Endothelial cell of umbilical vein (primary cell): ENCODE measurements at regions not wholly inside any gene's neighbourhood (a gene's known extent, or its start where the extent isn't known, plus 50 kb on each side); places are given as distances from the start of the nearest gene placed in this dataset.

Experiments
- BruUV-seq: library from RNA; stranded (reverse); fragments of 400-500 nt; replicated peaks from 2 replicates; lab custom pipeline; 2021; lab: Mats Ljungman, UMichigan
- CTCF ChIA-PET: fragments of 300-600, 350-600 bp; sonication (Branson Sonifier 250); formaldehyde crosslinking; loops from one replicate; lab custom pipeline; 2021; ENCODE audit warnings: antibody characterized with exemption, inconsistent platforms; lab: Charles Lee
- POLR2A ChIA-PET: fragments of 300-600, 350-600 bp; sonication (Branson Sonifier 250); formaldehyde crosslinking; loops from one replicate; lab custom pipeline; 2021; ENCODE audit warnings: antibody characterized with exemption, inconsistent platforms; lab: Charles Lee
- DNase-seq: peaks from one replicate; pipeline ENCODE4 v3.0.0-alpha.2; 2011; ENCODE audit warnings: low read depth, low spot score
- FAIRE-seq: peaks from 2 replicates; lab custom pipeline; 2011; peaks lifted over from hg19 to GRCh38; lab: Jason Lieb, UNC
- H2AFZ ChIP-seq: 2 replicates; pipeline ENCODE4 v1.6.0; 2012; ENCODE audit warnings: low read depth, low read length, control low read depth, inconsistent platforms
- H3K27ac ChIP-seq: 2 replicates; pipeline ENCODE4 v1.5.1; 2011; ENCODE audit warnings: low read depth, mild to moderate bottlenecking, control low read depth, low read length, moderate library complexity; ENCODE audit not compliant: insufficient read depth
- H3K27me3 ChIP-seq, 2 experiments: 2 replicates each; pipeline versions ENCODE4 v1.6.0 to v1.6.1; 2011; ENCODE audit warnings: low read length in 2 of 2, mixed read lengths in 1 of 2; ENCODE audit not compliant: control insufficient read depth in 2 of 2, insufficient read depth in 2 of 2
- H3K36me3 ChIP-seq, 2 experiments: 2 replicates in 1 of 2; 3 replicates in 1 of 2; pipeline ENCODE4 v1.5.1; 2011; ENCODE audit warnings: low read length in 2 of 2, mild to moderate bottlenecking in 1 of 2, moderate library complexity in 1 of 2; ENCODE audit not compliant: control insufficient read depth in 2 of 2, insufficient read depth in 2 of 2; ENCODE audit errors: extremely low read depth in 1 of 2
- H3K4me1 ChIP-seq: 3 replicates; pipeline ENCODE4 v1.5.1; 2011; ENCODE audit warnings: mild to moderate bottlenecking, low read length; ENCODE audit not compliant: control insufficient read depth, insufficient read depth; ENCODE audit errors: extremely low read depth
- H3K4me2 ChIP-seq: 2 replicates; pipeline ENCODE4 v1.6.1; 2011; ENCODE audit warnings: low read length, control low read depth, mixed read lengths; ENCODE audit not compliant: insufficient read depth
- H3K4me3 ChIP-seq, 3 experiments: fragments of 200-600 bp in 1 of 3; sonication (generic), shearing (Covaris generic) in 1 of 3; replicated peaks in 1 of 3; 2 replicates each; pipeline ENCODE4 v1.5.1; 2011 to 2016; ENCODE audit warnings: control low read depth in 3 of 3, low read length in 3 of 3, mild to moderate bottlenecking in 2 of 3, inconsistent platforms in 1 of 3, low read depth in 1 of 3, moderate library complexity in 1 of 3; ENCODE audit not compliant: insufficient read depth in 1 of 3
- H3K79me2 ChIP-seq: 2 replicates; pipeline ENCODE4 v1.6.0; 2012; ENCODE audit warnings: low read length, inconsistent platforms; ENCODE audit not compliant: control insufficient read depth, insufficient read depth
- H3K9ac ChIP-seq: replicated peaks from 2 replicates; pipeline ENCODE3; 2011; ENCODE audit warnings: low read length, control low read depth; ENCODE audit not compliant: insufficient read depth; ENCODE audit errors: extremely low read depth
- H3K9me1 ChIP-seq: replicated peaks from 3 replicates; pipeline ENCODE4 v1.6.0; 2011; ENCODE audit warnings: mild to moderate bottlenecking, low read length; ENCODE audit not compliant: control insufficient read depth, insufficient read depth; ENCODE audit errors: extremely low read depth
- H3K9me3 ChIP-seq: replicated peaks from 2 replicates; pipeline ENCODE4 v1.5.1; 2012; ENCODE audit warnings: low read length, inconsistent platforms; ENCODE audit not compliant: control insufficient read depth, insufficient read depth
- H4K20me1 ChIP-seq: replicated peaks from 2 replicates; pipeline ENCODE3; 2011; ENCODE audit warnings: mild to moderate bottlenecking, low read length; ENCODE audit not compliant: control insufficient read depth, insufficient read depth; ENCODE audit errors: extremely low read depth
- CTCF ChIP-seq, 2 donors: IDR thresholded peaks; 1 replicate in 1 of 2; 2 replicates in 1 of 2; pipeline ENCODE4 v1.5.1; 2011; ENCODE audit warnings: low read length in 2 of 2, mild to moderate bottlenecking in 2 of 2, moderate library complexity in 2 of 2, control low read depth in 1 of 2, inconsistent platforms in 1 of 2, low read depth in 1 of 2; ENCODE audit not compliant: insufficient read depth in 1 of 2; ENCODE audit errors: extremely low read depth in 1 of 2
- EZH2 ChIP-seq: IDR thresholded peaks from 2 replicates; pipeline ENCODE4 v1.6.1; 2012; ENCODE audit warnings: borderline replicate concordance, low read depth, mild to moderate bottlenecking, moderate library complexity, low read length, inconsistent platforms; ENCODE audit not compliant: severe bottlenecking
- FOS ChIP-seq: IDR thresholded peaks from 2 replicates; pipeline ENCODE4 v1.6.1; 2011; ENCODE audit warnings: mild to moderate bottlenecking, low read length, moderate library complexity, borderline replicate concordance; ENCODE audit not compliant: insufficient read depth
- GATA2 ChIP-seq: IDR thresholded peaks from 2 replicates; pipeline ENCODE4 v1.7.0; 2011; ENCODE audit warnings: low read depth, mild to moderate bottlenecking, moderate library complexity, mixed read lengths, low read length; ENCODE audit not compliant: insufficient read length, insufficient read depth
- JUN ChIP-seq: IDR thresholded peaks from 2 replicates; pipeline ENCODE4 v1.6.1; 2011; ENCODE audit warnings: borderline replicate concordance, low read depth; ENCODE audit not compliant: insufficient read length, insufficient read depth
- MAX ChIP-seq: IDR thresholded peaks from 2 replicates; pipeline ENCODE4 v1.6.1; 2011; ENCODE audit not compliant: insufficient read depth, insufficient read length
- MYC ChIP-seq: IDR thresholded peaks from one replicate; pipeline ENCODE4 v1.6.1; 2011; ENCODE audit warnings: mild to moderate bottlenecking, low read depth, low read length
- POLR2A ChIP-seq: IDR thresholded peaks from 2 replicates; pipeline ENCODE4 v1.6.1; 2012; ENCODE audit warnings: low read depth, mild to moderate bottlenecking, control low read depth, low read length
- POLR2AphosphoS5 ChIP-seq: IDR thresholded peaks from 2 replicates; pipeline ENCODE4 v1.6.1; 2012; ENCODE audit warnings: low read depth, mild to moderate bottlenecking, control low read depth, low read length, moderate library complexity; ENCODE audit not compliant: insufficient read depth
- dilution Hi-C: fragments of 300-500 bp; cut with MboI; formaldehyde crosslinking; loops from one replicate; pipeline ENCODE4 v1.15.0; 2019; ENCODE audit warnings: low sequenced_read_pairs; ENCODE audit not compliant: extremely low pct_ligation_motif_present
- intact Hi-C: fragments of 100-400 bp; cut with micrococcal nuclease; formaldehyde crosslinking; loops from one replicate; pipeline ENCODE4 v1.10.0; 2022

- no peak overlapping the region for H3K4me3 ChIP-seq
- H3K27me3 ChIP-seq, result no peaks in the 10 kb centered on the region
- no peaks in the 10 kb centered on the region for H3K9me1 ChIP-seq
- POLR2A ChIA-PET, result no interaction called here
- H3K4me2 ChIP-seq, result no peak overlapping the region
- no peaks in the 10 kb centered on the region for H4K20me1 ChIP-seq
- no peaks in the 10 kb centered on the region for H3K36me3 ChIP-seq
- TF ChIP-seq POLR2AphosphoS5, result no peak
- no peak for TF ChIP-seq FOS
- no peak for TF ChIP-seq JUN
- no peak for TF ChIP-seq POLR2A
- TF ChIP-seq EZH2, result no peak
- no peak for TF ChIP-seq GATA2
- TF ChIP-seq CTCF (IDR thresholded peaks at IDR 0.05; ENCODE audit: extremely low read depth in 1 of 2, insufficient read depth in 1 of 2, low read depth in 1 of 2, low read length in 2 of 2), result no peak
- TF ChIP-seq MYC, result no peak
- no peak for TF ChIP-seq MAX
- intact Hi-C loops, result no loop called here
- no peak for FAIRE-seq
- no peaks in the 10 kb centered on the region for H3K4me1 ChIP-seq
- no peaks in the 10 kb centered on the region for H3K79me2 ChIP-seq
- CTCF ChIA-PET, result no interaction called here
- no TSS peak for BruUV-seq
- no peak overlapping the region for H2AFZ ChIP-seq
- peaks cover 2% of the 10 kb centered on the region for H3K9me3 ChIP-seq
- no peak overlapping the region for H3K9ac ChIP-seq
- no peak overlapping the region for H3K27ac ChIP-seq
- dilution Hi-C loops, result no loop called here
- DNase-seq, result no peak
Measured at GRCh38 chr11:38461751-38462150, 1863.7 kb upstream of the RAG2 start.
